HG02610 (cell line): ENCODE measurements at regions not wholly inside any gene's neighbourhood (a gene's known extent, or its start where the extent isn't known, plus 50 kb on each side); places are given as distances from the start of the nearest gene placed in this dataset.

ENCODE experiments used
- ATAC-seq: cut with Tn5 transposase; IDR thresholded peaks from one replicate; pipeline ENCODE4 v1.9.1; 2021; ENCODE audit warnings: mild to moderate bottlenecking, moderate library complexity; ENCODE audit not compliant: unreplicated experiment

DNA sequence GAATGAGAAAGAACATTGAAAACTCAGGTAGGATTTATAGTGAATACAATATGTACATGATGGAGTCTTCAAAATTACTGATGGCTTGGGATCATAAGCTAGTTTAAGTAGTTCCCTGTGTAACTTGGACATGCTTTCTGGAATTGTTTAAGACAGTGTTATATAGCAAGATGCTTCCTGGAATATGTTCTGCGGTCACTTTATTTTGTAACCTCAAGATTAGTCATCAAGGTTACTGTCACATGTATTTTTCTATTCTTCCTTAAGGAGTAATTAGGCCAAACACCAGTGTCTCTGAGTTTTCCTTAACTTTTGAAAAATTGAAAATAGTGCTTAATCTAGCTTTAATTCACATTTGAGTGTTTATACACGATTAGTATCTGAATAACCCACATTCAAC is 760.3 kb upstream of the ARRDC4 start:
- ATAC-seq = no peak

DNA sequence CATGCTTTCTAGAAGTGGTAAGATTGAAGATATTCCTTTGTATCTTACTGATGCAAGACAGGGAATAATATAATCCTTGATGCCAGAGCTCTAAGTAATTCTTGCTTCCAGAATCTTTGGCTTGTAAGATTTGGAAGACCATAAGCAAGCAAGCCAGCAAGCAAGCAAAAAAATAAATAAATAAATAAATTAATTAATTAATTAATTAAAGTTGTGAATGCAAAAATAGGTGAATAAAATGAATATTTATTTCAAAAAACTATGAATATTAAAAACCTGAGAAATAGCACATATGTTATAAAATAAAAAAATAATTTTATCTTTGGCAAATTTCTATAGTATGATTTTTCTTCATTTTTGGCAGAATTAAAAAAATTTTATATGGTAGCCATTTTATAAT is 750.2 kb upstream of the ARRDC4 start:
- no peak for ATAC-seq

DNA sequence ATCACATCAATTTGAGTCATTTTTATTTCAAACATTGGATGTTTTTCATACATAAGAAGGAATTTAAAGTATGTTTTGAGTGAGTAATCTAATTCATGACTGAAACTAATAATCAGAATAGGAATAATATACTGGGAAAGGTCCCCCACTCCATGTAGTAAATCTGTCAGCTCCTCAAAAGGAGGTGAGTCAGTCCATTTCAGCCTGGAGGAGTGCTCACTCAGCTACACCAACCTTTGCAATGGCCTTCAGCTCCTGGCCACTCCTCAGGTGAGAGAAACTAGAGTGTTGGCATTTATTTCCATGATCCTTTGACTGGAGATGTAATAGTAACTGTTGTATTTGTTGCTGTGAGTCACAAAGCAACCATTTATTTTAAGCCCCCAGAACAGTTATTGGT is 744.9 kb upstream of the ARRDC4 start:
- no peak for ATAC-seq

DNA sequence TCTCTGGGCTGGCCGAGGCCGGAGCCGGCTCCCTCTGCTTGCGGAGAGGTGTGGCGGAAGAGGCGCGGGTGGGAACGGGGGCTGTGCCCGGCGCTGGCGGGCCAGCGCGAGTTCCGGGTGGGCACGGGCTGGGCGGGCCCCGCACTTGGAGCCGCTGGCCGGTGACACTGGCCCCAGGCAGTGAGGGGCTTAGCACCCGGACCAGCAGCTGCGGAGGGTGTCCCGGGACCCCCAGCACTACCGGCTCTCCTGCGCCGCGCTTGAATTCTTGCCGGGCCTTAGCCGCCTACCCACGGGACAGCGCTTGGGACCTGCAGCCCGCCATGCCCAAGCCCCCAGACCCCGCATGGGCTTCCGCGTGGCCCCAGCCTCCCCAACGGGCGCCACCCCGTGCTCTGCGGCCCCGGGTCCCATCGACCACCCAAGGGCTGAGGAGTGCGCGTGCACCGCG is 736.3 kb upstream of the ARRDC4 start:
- no peak for ATAC-seq

DNA sequence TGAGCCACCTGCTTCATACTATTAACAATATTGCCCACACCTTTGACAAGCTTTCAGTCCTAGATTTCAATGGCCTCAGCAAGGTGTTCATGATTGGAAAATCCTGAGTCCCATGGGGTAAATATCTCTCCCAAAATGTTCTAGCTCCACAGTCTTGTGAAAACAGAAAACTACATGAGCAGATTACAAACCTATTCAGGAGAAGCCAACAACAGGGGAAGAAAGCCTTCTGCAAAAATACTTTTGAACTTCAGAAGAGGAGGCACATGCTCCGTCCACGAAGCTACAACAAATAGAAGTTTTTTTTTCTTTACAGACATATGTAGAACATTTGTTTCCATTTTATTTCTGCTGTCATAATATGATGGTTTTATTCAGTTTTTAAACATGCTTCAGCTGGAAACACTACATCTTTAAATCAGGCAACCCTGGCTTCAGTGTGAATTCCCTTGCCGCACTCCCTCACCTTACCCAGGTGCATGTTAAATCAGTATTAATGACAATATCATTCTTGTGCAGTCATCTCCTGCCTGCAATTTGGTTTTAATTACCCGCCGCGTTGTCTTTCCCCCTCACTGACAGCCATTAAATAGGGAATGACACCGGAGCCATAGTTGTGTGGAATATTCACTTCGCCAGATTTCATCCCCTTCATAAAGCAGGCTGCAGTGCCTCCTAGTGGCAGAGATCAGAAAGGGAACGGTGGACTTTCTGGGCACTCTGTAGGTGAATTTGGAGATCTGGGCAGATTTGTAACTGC is 725.5 kb upstream of the ARRDC4 start:
- ATAC-seq = no peak

DNA sequence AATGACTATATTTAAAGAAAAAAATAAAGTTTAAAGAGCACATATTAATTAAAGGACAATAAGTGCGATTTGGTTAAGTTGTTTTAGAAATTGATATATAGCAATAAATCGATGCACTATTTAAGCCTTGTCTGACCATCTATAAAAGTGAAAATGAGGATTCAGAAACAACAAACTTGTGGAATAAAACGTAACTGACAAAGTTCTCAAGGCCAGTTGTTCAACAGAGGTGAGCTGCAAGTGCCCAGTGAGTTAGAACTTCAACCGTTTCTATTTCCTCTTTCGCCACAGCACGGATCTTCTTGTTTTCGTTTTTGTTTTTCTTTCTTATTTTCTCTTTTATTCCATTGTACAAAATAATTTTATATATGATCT is 724.9 kb upstream of the ARRDC4 start:
- ATAC-seq = no peak

DNA sequence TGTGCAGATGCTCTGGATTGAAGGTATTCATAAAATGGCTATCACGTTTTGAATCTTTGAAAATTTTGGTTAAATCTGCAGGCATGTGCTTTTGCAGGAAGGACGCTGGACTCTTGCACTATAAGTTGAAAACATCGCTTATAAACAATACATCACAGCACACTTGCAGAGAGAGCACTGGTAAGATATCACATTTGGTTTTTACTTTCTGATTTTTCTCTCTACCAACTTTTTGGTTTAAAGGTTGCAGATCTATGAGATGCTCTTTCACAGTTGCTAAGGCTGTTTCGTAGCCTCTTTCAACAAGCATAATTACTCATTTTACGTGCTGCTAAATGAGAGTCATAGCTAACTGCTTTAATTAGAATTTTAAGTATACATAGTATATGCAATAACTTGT is 724.4 kb upstream of the ARRDC4 start:
- no peak for ATAC-seq

DNA sequence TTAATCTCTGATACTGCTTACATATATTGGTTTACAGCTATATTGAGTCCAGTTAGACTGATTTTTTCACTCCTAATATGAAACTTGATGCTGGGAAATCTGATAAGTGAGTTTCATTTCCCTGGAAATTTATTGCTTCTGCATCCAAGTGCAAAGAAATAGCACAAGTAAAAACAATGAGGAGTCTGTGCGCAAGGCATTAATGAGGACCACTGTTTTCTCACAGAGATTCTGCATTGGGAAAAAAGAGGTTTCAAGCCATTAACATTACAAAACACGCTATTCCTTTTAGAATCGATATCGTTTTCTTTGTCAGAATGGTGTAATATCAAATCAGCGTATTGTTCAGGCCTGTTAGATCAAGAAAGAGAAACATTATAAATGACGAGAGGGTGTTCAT is 723.3 kb upstream of the ARRDC4 start:
- ATAC-seq = no peak

DNA sequence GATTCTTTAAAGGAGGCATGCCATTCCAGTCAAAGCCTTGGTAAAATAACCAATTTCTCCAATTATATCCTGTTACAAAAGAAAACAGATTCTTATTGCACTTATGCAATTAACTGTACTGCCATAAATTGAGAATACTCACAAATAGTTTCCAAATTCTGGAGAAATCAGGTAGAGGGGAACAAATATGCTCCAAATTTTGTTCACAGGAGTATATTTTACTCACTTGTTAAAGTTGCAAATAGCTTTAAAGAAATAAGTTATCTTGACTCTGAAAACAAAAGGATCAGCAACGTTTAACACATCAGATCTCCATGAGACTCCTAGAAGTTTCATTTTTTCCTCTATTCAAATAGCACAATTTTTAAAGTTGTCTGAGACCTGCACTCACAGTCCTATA is 712.1 kb upstream of the ARRDC4 start:
- no peak for ATAC-seq

DNA sequence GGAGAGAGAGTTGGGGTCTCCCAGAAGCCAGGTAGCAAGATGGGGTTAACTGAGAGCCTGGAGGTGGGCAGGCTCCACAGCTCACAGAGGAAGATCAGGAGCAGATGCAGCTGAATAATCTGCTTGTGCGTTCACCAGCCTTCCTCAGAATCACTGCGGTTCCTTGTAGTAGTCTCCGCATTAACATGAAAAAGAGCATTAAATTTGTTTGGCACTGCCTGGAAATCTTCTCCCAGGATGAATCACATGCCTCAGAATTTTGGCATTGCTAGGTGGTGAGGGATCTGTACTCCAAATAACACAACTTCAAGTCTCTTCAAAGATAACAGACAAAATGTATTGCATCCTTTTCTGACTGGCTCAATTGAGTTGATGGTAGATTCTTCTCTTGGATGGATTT is 700.6 kb upstream of the ARRDC4 start:
- ATAC-seq = no peak

DNA sequence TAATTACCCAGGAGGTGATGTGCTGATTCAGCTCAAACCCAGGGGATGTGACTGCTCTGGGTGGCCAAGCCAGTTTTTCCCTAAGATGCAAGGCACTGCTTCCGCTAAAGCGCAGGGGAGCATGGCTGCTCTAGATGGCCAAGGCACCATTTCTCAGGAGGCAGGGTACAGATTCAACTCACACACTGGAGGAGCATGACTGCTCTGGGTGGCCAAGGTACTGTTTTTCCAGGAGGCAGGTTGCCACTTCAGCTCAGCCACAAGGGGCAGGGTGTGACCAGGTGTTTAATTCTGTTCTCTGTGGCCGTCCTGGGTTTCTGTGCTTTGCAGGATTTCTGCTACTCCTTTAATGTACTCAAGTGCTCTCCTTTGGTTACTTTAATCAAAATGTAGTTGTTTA is 659.3 kb upstream of the ARRDC4 start:
- no peak for ATAC-seq

DNA sequence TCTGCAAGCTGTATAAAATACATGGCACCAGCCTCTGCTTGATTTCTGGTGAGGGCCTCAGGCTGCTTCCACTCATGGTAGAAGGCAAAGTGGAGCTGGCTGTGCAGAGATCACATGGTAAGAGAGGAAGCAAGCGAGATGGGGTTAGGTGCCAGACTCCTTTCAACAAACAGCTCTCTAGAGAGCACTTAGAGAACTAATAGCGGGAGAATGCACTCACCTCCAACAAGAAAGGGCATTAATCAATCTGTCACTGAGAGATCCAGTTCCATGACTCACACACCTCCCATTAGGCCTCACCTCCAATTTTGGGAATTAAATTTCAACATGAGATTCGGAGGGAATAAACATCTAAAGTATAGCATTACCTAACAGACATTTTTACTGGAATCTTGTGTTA is 644.1 kb upstream of the ARRDC4 start:
- no peak for ATAC-seq

DNA sequence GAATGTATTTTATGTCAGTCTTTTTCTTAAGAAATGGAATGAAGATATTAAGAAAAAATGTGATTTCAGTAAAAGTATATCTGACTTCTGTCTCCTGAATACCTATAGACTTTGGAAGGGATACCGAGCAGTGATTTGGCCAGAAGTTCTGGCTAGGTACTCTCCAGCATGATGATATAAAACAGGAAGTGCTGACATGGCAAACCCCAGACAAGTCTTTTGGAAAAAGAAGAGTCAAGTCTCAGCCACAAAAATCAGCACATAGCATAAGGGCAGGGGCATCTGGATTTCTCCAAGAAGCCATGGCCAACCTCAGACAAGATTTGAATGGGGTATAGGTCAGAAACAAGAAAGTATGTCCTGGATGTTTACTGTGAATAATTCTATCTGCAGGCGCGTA is 643.3 kb upstream of the ARRDC4 start:
- no peak for ATAC-seq

DNA sequence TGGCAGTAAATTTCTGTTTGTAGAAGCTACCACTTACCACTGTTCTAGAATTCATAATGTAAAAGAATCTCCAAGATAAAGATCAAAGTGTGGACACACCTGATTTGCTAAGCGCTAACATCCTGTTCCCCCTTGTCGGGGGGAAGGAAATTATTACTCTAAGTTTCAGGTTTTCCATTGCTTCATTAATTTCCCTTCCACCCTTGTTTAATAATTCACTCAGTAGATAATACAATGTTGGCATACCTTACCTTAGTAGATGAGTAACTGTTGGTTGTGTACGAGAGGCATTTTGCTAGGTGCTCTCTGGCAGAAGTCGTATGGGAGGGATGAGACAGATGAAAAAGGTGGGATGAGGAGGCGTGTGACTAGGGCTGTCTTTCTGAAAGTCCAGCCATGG is 641.2 kb upstream of the ARRDC4 start:
- ATAC-seq = no peak

DNA sequence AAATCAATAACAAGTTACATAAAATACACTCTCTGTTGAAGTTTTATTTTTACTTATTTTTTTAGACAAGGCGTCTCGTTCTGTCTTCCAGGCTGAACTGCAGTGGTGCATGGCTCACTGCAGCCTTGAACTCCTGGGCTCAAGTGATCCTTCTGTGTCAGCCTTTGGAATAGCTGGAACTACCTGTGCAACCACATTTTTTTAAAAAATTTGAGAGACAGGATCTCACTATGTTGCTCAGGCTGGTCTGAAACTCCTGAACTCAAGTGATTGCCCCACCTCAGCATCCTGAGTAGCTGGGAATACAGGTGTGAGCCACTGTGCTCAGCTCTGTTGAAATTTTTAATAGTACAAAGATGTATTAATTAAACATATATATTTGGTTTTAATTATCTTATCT is 614.3 kb upstream of the ARRDC4 start:
- ATAC-seq = no peak

DNA sequence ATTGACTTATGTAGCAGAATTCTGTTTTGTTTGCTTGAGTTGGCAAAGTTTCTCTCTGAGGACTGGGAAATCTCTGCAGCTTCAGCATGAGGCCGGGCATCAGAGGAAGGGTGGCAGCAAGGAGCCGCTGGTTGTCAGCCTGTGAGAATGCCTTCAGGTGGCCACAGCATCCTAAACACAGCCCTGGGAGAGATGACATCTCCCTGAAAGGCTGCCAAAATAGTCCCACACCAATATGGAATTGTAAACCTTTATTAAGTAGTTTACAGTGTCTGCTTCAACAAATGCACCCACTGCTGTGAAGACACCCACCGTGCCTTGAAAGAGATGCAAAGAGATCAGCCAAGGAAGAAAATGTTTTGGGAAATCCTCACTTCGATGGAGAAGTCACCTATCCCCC is 609.7 kb upstream of the ARRDC4 start:
- ATAC-seq = no peak

DNA sequence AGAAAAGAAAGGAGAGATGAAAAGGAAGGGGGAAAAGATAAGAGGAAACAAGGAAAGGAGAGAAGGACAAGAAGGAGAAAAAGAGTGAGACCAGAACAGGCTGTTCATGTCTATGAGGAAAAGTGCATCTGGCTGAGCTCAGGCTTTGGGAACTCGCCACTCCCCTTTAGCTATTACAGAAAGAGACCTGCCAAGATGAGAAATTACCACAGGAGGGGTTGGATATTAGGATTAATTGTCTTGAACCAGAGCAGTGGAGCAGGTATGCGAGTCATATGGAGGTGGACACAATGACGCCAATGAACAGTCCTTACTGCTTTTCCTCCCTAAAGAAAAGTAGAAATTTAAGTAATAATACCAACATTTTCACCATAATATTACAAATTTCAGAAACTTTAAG is 577.0 kb upstream of the ARRDC4 start:
- no peak for ATAC-seq

DNA sequence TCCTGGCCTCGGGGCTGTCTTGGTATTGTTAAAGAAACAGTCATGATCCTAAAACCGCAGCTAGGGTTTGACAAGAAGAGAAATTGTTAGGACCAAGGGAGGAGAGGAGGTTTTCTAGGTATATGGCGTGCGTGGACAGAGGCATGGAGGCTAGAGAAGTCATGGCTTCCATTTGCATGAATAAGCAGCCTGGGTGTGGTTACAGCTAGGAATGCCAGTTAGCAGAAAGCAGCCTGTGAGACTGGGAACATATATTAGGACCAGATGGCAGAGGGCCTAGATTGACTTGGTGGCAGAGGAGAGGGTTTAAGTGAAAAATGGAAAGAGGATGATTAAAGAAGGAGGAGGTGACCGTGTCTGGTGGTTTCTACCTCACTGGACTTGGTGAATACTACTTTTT is 573.6 kb upstream of the ARRDC4 start:
- no peak for ATAC-seq

DNA sequence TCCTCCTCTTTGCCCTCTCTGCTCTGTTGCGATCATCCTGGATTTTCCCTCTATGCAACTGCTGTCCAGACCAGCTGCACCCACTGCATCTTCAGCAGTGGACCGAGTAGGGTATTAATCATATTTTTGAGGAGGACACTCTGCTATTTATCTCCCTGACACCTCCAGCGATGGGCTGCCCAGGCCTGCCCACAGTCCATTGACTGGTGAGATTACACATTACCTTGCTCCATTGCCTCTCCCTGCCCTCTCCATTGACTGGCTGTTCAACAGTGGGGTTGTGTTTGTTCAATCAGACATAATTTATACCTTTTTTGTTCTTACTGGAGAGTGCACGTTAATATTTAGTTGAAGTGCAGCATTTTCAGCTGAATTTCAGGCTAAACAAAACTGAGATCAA is 559.3 kb upstream of the ARRDC4 start:
- no peak for ATAC-seq

DNA sequence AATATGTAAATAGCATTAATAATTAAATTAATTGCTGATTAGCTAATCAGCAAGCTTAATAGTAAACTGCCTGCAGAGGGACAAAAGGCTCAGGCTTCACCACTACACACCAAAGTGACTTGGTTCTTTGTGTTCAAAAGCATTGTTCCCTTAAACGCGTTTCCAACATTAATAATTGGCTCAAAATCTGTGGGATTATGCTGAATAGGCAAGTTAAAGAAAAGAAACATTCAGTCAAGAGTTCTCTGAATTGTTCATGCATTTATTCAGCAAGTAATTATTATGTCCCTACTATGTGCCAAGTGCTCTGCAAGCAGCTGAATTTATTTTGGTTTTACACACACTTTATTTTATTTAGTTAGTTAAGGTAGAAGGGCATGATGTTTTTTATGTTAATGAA is 558.5 kb upstream of the ARRDC4 start:
- ATAC-seq = no peak

DNA sequence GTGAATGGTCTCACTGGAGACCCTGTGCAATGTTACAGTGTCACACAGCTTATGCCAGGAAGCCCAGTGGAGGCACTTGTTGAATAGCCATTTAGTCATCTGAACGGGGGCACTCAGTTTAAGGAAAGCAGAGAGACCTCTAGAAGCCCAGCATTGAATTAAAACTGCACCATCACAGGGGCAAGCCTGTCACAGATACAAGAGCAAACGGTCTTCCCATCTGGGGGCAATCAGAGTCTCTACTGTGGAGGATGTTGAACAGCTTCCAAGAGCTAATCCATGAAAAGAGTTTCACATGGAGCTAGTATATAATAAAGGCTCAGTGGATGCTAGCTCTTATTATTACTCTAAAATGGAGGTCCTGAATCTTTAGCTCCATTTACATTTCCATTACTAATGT is 553.7 kb upstream of the ARRDC4 start:
- no peak for ATAC-seq

DNA sequence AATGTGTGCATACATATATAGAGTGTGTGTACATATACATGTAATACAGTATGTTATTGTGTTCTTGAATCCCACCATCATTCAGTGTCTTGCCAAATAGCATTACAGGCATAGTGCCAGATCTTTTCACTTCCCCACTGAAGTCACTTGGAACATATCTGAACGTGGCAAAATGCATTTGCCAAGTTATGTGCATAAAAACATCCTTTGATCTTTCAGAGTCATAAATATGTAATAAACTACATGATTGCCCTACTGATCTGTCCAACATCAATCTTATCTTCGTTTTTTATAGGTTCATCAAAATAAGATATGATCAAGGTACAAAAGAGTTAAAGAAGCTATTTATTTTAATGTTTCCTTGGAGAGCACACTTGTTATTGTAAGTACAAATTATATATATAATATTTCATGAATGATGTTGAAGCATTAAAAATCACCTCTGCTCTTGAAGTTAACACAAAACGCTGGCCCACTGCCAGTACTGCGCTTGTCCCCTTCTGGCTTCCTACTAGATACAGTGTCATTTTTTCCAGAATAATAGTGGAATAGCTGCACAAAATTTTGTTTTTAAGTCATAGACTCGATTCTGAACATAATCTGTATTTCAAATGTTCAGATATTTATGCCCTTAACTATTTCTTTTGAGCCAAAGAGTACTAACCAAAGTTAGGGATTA is 549.5 kb upstream of the ARRDC4 start:
- ATAC-seq = no peak

DNA sequence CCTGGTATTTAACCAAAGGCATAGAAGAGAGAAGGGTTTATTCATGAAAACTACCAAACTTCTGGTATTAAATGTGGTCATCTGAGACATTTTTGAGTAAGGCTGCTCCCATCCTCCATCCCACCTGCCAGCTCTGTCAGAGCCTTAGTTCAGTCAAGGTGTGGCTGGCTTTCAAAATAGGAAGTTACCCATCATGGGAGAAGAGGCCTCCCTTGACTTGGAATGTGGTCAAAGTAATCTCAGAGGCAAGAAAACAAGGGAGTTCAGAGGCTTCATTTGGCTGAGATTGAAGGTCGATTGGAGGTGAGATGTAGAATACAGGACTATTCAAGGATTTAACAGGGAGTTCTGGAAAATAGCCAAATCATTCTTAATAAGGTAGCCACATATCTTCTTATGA is 540.4 kb upstream of the ARRDC4 start:
- ATAC-seq = no peak
